GM19463 (cell line): ENCODE measurements at regions not wholly inside any gene's neighbourhood (a gene's known extent, or its start where the extent isn't known, plus 50 kb on each side); places are given as distances from the start of the nearest gene placed in this dataset.
A peak's percentile ranks its signal among the peaks of the same experiment; 100 is the strongest.

ENCODE experiments used
- ATAC-seq: cut with Tn5 transposase; IDR thresholded peaks from one replicate; pipeline ENCODE4 v1.9.1; 2021; ENCODE audit warnings: mild to moderate bottlenecking, moderate library complexity; ENCODE audit not compliant: unreplicated experiment

DNA sequence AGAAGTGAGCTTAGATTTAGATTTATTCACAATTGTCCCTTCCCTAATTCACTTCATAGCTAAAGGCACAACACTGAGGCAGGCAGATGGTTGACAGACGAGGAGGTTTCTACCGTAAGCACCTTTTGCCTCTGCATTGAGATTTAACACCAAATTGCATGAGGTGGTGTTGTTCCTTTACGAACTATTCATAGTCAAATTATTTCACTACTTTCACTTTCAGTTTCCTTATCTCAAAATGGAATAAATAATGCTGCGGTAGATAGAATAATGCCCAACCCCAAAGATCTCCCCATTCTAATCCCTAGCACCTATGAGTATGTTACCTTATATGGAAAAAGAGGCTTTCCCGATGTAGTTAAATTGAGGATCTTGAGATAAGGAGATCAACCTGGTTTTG is 58.9 kb upstream of the LINC00305 start:
- no peak for ATAC-seq

DNA sequence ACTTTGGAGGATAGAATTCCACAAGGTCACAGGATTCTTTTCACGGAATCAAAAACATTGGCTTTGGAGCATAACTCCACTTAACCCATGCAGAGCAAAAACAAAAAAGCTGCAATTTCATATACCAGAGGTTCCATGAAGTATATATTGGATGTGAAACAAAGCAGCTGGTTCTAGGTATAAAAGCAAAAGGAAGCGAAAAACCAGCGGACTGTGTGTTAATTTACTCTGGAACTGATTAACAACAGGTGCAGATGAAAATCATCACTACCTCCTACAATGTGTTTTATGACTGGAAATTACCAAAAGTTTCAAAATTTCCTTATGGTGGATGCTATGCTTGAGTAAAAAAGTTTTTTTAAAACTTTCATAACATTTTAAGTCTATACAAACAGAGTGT is 54.4 kb upstream of the LINC00305 start:
- ATAC-seq, result peak; percentile 51

DNA sequence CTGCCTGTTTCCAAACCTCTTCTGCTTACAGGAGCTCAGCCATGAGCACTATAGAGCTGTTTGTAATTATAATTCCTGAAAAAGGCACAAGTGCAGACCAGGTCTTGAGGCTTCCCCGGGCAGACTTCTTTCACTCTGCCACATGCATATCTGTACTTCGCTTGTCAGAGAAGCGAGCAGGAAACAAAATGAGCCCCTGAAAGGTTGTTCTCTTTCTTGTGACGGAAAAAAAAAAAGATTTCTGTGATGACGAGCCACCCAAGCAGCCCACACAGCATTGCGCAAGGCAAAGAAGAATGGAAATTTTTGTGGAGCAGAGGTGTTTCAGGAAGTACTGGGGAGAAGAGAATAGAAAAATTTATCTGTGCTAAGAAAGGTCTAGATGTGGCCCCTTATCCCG is 54.0 kb upstream of the LINC00305 start:
- ATAC-seq, result peak; percentile 25

DNA sequence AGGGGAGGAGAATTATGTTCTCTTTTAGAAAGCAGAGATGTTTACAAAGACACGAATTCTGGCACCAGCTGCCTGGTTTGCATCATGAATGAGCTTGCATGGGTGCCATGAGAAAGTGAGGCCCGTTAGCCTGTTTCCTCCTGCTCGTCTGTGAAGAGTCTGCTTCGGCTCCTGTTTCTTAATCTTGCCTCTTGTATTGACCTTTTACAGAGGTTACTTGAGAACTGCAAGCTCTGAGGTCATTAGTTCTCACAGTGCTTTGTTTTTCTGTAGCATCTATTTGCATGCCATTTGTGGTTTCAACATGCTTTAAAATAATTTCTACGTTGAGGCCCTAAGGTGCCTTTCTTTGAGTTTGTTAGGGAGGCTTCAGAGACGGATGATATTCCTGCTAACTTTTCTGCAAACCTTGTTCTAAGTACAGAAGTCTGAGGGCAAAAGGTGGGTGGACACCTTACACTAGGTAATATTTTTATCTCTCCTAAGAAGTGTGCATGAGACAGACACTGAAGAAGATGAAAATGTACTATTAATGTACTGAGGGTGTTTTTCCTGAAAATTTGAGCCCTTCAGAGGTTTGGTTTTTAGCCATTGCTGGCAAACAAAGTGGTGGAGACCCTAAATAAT is 53.4 kb upstream of the LINC00305 start:
- ATAC-seq, result peak; percentile 69

DNA sequence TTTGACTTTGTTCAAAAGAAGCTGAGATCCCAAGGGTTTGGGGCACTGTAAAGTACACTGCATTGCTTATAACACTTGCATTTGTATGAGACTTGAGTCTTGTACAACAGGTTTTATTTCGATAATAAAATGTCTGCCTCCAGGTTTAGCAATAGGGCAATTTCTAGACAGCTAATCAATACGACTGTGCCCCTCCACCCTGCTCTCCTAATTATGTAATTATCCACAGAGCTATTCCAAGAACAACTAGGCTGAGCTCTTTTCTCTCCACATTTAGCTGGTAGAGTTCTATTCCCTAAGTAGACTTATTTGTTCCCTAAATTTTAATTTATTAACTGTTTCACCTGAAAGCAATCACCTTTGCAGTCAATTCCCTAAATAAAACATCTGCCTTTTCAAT is 52.9 kb upstream of the LINC00305 start:
- no peak for ATAC-seq

DNA sequence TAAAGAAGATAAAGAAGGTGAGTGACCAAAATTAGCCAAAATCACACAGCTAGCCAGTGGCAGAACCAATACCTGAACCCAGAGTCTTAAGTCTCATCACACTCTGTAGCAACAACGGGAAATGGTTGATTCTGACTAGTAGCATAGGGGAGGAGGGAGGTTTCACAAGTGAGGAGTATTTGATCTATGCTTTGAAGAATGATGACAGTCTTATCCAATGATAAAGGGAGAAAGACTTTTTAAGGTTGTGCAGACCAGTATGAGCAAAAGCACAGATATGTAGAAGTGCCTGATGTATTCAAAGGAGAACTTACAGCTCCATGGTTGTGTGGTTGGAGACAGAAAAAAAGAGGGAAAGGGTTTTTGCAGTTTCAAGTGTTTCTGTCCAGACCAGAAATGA is 50.7 kb upstream of the LINC00305 start:
- no peak for ATAC-seq
